ENCODE measurements at regions not wholly inside any gene's neighbourhood (a gene's known extent, or its start where the extent isn't known, plus 50 kb on each side); places are given as distances from the start of the nearest gene placed in this dataset.

GRCh38 chr2:60070736-60071489 is 482.5 kb downstream of the BCL11A start:
- Histone ChIP-seq H3K4me3 (no peak overlapping the region), H2AFZ (no peak overlapping the region), H4K20me1 (ENCODE audit: insufficient read depth) (no peaks in the 10 kb centered on the region), H3K27me3 (replicated peaks; ENCODE audit: insufficient read depth) (no peaks in the 10 kb centered on the region), H3K27ac (no peak overlapping the region), H3K9me3 (ENCODE audit: low read depth) (no peaks in the 10 kb centered on the region), H3K9ac (no peak overlapping the region), H3K9me2 (ENCODE audit: insufficient read depth) (no peaks in the 10 kb centered on the region), H3K4me1 (ENCODE audit: insufficient read depth) (no peaks in the 10 kb centered on the region), H3K4me2 (ENCODE audit: unreplicated experiment) (no peak overlapping the region), H3K79me2 (ENCODE audit: insufficient read depth) (no peaks in the 10 kb centered on the region), H3K36me3 (ENCODE audit: low read depth) (no peaks in the 10 kb centered on the region), H3F3A (ENCODE audit: insufficient read depth) (no peaks in the 10 kb centered on the region)
- 25 to 26% methylated on average over 5 of the region's 5 CpGs for WGBS, 2 experiments (ENCODE audit: low coverage in 1 of 2, low lambda C conversion rate in 2 of 2, missing lambda C conversion rate in 2 of 2)
- in situ Hi-C loops (cut with MboI), result no loop called here
- no peak for TF ChIP-seq EZH2 (IDR thresholded peaks at IDR 0.05; ENCODE audit: insufficient read depth, poor library complexity, severe bottlenecking)
- no peak for TF ChIP-seq EZH2phosphoT487 (IDR thresholded peaks at IDR 0.05; ENCODE audit: insufficient read depth, low read depth)
- DNase-seq, result no peak

GRCh38 chr2:60070196-60070595 is 483.3 kb downstream of the BCL11A start:
- H3F3A ChIP-seq (ENCODE audit: insufficient read depth), result no peaks in the 10 kb centered on the region
- H3K4me1 ChIP-seq (ENCODE audit: insufficient read depth), result no peaks in the 10 kb centered on the region
- 5 to 9% methylated on average over 5 of the region's 5 CpGs for WGBS, 2 experiments (ENCODE audit: low coverage in 1 of 2, low lambda C conversion rate in 2 of 2, missing lambda C conversion rate in 2 of 2)
- DNase-seq, result no peak
- H2AFZ ChIP-seq, result no peak overlapping the region
- TF ChIP-seq EZH2 (IDR thresholded peaks at IDR 0.05; ENCODE audit: insufficient read depth, poor library complexity, severe bottlenecking) (no peak), EZH2phosphoT487 (IDR thresholded peaks at IDR 0.05; ENCODE audit: insufficient read depth, low read depth) (no peak)
- H3K9ac ChIP-seq, result no peak overlapping the region
- no peaks in the 10 kb centered on the region for H3K36me3 ChIP-seq (ENCODE audit: low read depth)
- no peak overlapping the region for H3K4me3 ChIP-seq
- no peaks in the 10 kb centered on the region for H3K27me3 ChIP-seq (replicated peaks; ENCODE audit: insufficient read depth)
- H4K20me1 ChIP-seq (ENCODE audit: insufficient read depth), result no peaks in the 10 kb centered on the region
- no peaks in the 10 kb centered on the region for H3K79me2 ChIP-seq (ENCODE audit: insufficient read depth)
- no peaks in the 10 kb centered on the region for H3K9me3 ChIP-seq (ENCODE audit: low read depth)
- H3K4me2 ChIP-seq (ENCODE audit: unreplicated experiment), result no peak overlapping the region
- in situ Hi-C loops (cut with MboI), result no loop called here
- H3K9me2 ChIP-seq (ENCODE audit: insufficient read depth), result no peaks in the 10 kb centered on the region
- H3K27ac ChIP-seq, result no peak overlapping the region

- no peak overlapping the region for H3K27ac ChIP-seq
- in situ Hi-C loops (cut with MboI), result no loop called here
- H3K36me3 ChIP-seq (ENCODE audit: low read depth), result no peaks in the 10 kb centered on the region
- H3K79me2 ChIP-seq (ENCODE audit: insufficient read depth), result no peaks in the 10 kb centered on the region
- H3K9ac ChIP-seq, result no peak overlapping the region
- H4K20me1 ChIP-seq (ENCODE audit: insufficient read depth), result no peaks in the 10 kb centered on the region
- DNase-seq, result no peak
- whole genome bisulfite sequencing, 2 experiments (ENCODE audit: low coverage in 1 of 2, low lambda C conversion rate in 2 of 2, missing lambda C conversion rate in 2 of 2), result 39 to 48% methylated on average over 4 of the region's 4 CpGs
- no peak overlapping the region for H3K4me3 ChIP-seq
- TF ChIP-seq EZH2phosphoT487 (IDR thresholded peaks at IDR 0.05; ENCODE audit: insufficient read depth, low read depth), result no peak
- TF ChIP-seq EZH2 (IDR thresholded peaks at IDR 0.05; ENCODE audit: insufficient read depth, poor library complexity, severe bottlenecking), result no peak
- H3K4me1 ChIP-seq (ENCODE audit: insufficient read depth), result no peaks in the 10 kb centered on the region
- H3K9me2 ChIP-seq (ENCODE audit: insufficient read depth), result no peaks in the 10 kb centered on the region
- no peak overlapping the region for H3K4me2 ChIP-seq (ENCODE audit: unreplicated experiment)
- H2AFZ ChIP-seq, result no peak overlapping the region
- no peaks in the 10 kb centered on the region for H3K9me3 ChIP-seq (ENCODE audit: low read depth)
- H3F3A ChIP-seq (ENCODE audit: insufficient read depth), result no peaks in the 10 kb centered on the region
- no peaks in the 10 kb centered on the region for H3K27me3 ChIP-seq (replicated peaks; ENCODE audit: insufficient read depth)
These were observed 484.7 kb downstream of the BCL11A start for GRCh38 chr2:60068755-60069154.

DNA sequence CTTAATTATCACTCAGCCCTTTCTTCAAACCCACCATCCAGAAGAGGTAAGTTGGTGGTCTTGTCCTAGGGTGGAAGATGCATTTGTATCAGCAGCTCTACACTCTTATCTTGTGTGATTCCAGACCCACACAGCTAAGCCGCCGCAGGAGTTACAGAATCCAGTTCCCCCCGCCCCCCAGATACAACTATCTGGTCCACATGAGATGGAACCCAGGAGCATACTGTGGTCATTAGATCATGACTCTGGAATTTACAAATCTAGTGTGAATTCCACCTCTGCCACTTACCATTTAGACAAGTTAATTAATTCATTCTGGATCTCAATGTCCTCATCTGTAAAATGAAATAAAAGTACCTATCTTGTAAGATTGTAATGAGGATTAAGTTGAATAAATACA is 486.4 kb downstream of the BCL11A start:
- H3K36me3 ChIP-seq (ENCODE audit: low read depth), result no peaks in the 10 kb centered on the region
- H3K4me1 ChIP-seq (ENCODE audit: insufficient read depth), result no peaks in the 10 kb centered on the region
- H3K4me3 ChIP-seq, result no peak overlapping the region
- no peak overlapping the region for H2AFZ ChIP-seq
- 76 to 79% methylated on average over 3 of the region's 3 CpGs for WGBS, 2 experiments (ENCODE audit: low coverage in 1 of 2, low lambda C conversion rate in 2 of 2, missing lambda C conversion rate in 2 of 2)
- H3K27me3 ChIP-seq (replicated peaks; ENCODE audit: insufficient read depth), result no peaks in the 10 kb centered on the region
- TF ChIP-seq EZH2phosphoT487 (IDR thresholded peaks at IDR 0.05; ENCODE audit: insufficient read depth, low read depth) (no peak), EZH2 (IDR thresholded peaks at IDR 0.05; ENCODE audit: insufficient read depth, poor library complexity, severe bottlenecking) (no peak)
- in situ Hi-C loops (cut with MboI), result no loop called here
- H4K20me1 ChIP-seq (ENCODE audit: insufficient read depth), result no peaks in the 10 kb centered on the region
- H3K9me3 ChIP-seq (ENCODE audit: low read depth), result no peaks in the 10 kb centered on the region
- H3F3A ChIP-seq (ENCODE audit: insufficient read depth), result no peaks in the 10 kb centered on the region
- H3K4me2 ChIP-seq (ENCODE audit: unreplicated experiment), result no peak overlapping the region
- H3K9me2 ChIP-seq (ENCODE audit: insufficient read depth), result no peaks in the 10 kb centered on the region
- no peak overlapping the region for H3K27ac ChIP-seq
- DNase-seq, result no peak
- no peak overlapping the region for H3K9ac ChIP-seq
- no peaks in the 10 kb centered on the region for H3K79me2 ChIP-seq (ENCODE audit: insufficient read depth)

All from GM23248 (cell line).